ENCODE measurements at regions not wholly inside any gene's neighbourhood (a gene's known extent, or its start where the extent isn't known, plus 50 kb on each side); places are given as distances from the start of the nearest gene placed in this dataset.

DNA sequence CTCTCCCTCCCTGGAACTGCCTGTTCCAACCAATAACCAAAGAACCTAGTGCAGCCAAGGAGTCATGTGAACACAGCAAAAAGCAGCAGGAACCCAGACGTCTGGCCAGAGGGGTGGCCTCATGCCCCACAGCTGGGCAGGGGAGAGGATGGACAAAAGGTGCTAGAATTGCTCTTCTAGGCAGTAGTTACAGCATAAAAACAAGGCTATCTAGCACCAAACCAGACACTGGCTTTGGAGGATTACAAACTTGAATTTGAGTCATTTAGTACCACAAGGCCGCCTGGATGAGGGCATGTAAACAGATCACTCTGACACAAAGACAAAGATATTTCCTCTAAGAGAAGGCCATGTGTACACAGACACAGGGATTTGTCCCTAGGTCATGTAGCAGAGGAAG, 423.3 kb upstream of the MAF start:
- ATAC-seq (replicated peaks), result no peak
- no peak overlapping the region for H3K27ac Mint-ChIP-seq
- no peaks in the 10 kb centered on the region for H3K9me3 Mint-ChIP-seq
- peaks cover 3% of the 10 kb centered on the region for H3K27me3 Mint-ChIP-seq
- H3K36me3 Mint-ChIP-seq (ENCODE audit: low read depth), result no peaks in the 10 kb centered on the region
- H3K4me1 Mint-ChIP-seq, result peaks cover 11% of the 10 kb centered on the region
- no peak overlapping the region for H3K4me3 Mint-ChIP-seq

DNA sequence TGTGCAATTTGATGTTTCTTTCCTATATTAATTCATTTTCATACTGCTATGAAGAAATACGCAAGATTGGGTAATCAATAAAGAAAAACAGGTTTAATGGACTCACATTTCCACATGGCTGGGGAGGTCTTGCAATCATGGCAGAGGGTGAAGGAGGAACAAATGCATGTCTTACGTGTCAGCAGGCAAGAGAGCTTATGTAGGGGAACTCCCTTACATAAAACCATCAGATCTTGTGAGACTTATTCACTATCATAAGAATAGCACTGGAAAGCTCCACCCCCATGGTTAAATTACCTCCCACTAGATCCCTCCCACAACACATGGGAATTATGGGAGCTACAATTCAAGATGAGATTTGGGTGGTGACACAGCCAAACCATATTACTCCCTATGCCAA, 418.9 kb upstream of the MAF start:
- Mint-ChIP-seq H3K27me3 (no peaks in the 10 kb centered on the region), H3K36me3 (ENCODE audit: low read depth) (no peaks in the 10 kb centered on the region), H3K27ac (no peak overlapping the region), H3K4me3 (no peak overlapping the region), H3K4me1 (no peaks in the 10 kb centered on the region), H3K9me3 (no peaks in the 10 kb centered on the region)
- no peak for ATAC-seq (replicated peaks)

DNA sequence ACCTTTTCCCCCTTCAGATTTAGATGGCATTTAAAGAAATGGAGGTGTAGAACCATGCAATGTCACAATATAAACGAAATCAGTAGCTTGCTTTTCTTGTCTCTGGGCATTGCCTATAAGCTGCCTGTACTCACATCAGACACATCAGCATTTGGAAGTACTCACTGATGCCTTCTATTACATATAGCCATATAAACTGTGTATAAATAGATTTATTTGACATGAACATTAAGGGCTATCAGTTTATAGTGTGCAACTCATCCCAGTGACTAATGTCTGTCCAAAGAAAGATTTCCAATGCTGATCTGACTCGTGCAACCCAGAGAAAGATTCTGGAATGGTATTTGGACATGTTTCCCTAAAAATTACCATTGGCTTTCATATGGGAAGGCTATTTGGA, 417.9 kb upstream of the MAF start:
- Mint-ChIP-seq H3K4me3 (no peak overlapping the region), H3K4me1 (no peaks in the 10 kb centered on the region), H3K36me3 (ENCODE audit: low read depth) (no peaks in the 10 kb centered on the region), H3K27ac (no peak overlapping the region), H3K9me3 (no peaks in the 10 kb centered on the region), H3K27me3 (no peaks in the 10 kb centered on the region)
- ATAC-seq (replicated peaks), result no peak

DNA sequence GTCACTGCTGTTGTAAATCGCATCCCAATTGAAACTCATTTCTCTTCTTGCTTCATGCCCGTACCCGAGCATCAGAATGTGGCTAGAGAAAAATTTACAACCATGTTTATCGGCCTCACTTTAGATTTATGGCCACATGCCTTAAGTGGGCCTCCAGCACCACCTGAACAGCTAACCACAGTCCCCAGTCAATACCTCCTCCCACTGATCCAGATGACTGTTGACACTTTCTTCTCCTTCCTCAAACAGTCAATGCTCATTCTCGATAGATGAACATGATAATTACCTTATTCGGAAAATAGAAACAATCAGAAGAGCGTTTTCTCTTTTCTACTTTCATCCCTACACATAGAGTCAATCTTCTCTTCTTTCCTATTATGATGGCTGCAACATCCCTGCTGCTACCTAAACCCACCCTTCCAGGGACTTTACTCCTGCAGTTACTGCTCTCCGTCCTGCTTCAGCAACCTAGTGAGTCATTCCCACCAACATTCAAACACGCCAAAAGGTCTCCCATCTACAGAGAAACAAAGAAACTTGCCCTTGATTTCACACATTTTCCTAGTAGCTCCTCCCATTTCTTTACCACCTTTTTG, 416.3 kb upstream of the MAF start:
- Mint-ChIP-seq H3K4me3 (no peak overlapping the region), H3K27me3 (no peaks in the 10 kb centered on the region), H3K9me3 (no peaks in the 10 kb centered on the region), H3K36me3 (ENCODE audit: low read depth) (no peaks in the 10 kb centered on the region), H3K4me1 (no peaks in the 10 kb centered on the region), H3K27ac (no peak overlapping the region)
- no peak for ATAC-seq (replicated peaks)

DNA sequence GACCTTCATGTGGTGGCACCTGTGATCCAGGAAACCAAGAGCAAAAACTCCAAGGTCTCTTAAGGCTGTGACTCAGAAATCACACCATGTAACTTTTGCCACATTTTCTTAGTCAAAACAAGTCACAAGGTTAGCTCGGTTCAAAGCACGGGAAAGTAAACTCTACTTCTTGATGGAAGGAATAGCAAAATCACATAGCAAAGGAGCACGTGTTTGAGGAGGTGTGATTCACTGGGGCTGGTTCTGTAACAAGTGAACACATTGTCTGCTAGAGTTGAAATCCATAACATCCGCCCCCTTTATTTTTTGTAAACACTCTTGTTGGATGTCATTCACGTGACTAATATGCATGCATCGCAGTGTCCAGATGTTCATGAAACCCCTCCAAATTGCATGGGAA, 415.0 kb upstream of the MAF start:
- H3K4me3 Mint-ChIP-seq, result no peak overlapping the region
- ATAC-seq (replicated peaks), result no peak
- H3K36me3 Mint-ChIP-seq (ENCODE audit: low read depth), result no peaks in the 10 kb centered on the region

DNA sequence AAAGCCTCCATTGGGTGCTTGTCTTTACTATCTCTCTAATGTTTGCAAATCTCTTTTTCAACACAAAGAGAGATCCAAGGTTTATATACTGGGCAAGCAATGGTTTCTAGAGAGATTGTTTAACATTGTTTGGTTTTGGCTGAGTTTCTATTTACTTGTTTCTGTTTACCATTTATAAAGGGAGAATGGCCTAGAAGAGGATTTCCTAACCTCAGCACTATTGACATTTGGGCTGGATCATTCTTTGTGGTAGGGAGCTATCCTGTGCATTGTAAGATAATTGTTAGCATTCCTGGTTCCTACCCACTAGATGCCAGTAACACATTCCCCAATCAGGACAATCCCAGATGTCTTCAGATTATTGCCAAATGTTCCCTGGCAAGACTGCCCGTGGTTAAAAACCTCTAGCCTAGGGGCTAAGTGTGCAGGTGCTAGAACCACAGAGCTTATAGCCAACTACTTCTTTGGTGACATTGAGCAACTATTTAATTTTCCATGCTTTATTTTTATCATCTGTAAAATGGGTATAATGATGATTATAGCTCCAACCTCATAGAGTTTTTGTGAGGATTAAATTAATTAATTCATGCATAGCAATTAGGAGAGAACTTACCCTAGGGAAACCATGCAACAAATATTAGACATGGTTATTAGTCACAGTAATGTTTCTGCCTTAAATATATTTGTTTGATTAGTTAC, 413.9 kb upstream of the MAF start:
- no peaks in the 10 kb centered on the region for H3K9me3 Mint-ChIP-seq
- no peaks in the 10 kb centered on the region for H3K36me3 Mint-ChIP-seq (ENCODE audit: low read depth)
- H3K27me3 Mint-ChIP-seq, result peaks cover 13% of the 10 kb centered on the region
- H3K27ac Mint-ChIP-seq, result no peak overlapping the region
- H3K4me3 Mint-ChIP-seq, result no peak overlapping the region
- ATAC-seq (replicated peaks), result no peak
- no peaks in the 10 kb centered on the region for H3K4me1 Mint-ChIP-seq

More for the DNA sequence above, 415.0 kb upstream of the MAF start:
- H3K9me3 Mint-ChIP-seq, result no peaks in the 10 kb centered on the region
- H3K27ac Mint-ChIP-seq, result no peak overlapping the region
- no peaks in the 10 kb centered on the region for H3K4me1 Mint-ChIP-seq
- peaks cover 7% of the 10 kb centered on the region for H3K27me3 Mint-ChIP-seq

DNA sequence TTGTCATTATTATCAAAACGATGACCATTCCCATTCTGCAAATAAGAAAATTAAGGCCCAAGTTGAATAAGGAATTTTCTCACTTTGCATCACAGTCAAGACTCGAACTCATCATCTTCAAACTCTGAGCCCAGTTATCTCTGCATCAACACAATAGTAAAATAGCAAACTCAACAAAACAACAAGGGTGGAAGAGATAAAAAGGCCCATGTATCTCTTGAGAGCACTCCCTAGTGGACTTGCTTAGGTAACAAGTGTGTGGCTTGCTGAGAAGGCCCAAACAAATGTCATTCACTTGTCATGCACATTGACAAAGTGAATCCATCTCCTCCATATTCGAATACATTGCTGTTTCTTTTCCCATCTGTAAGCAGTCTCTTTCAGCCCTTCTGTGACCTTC, 412.0 kb upstream of the MAF start:
- Mint-ChIP-seq H3K9me3 (no peaks in the 10 kb centered on the region), H3K4me3 (no peak overlapping the region), H3K27me3 (peaks cover 13% of the 10 kb centered on the region), H3K4me1 (no peaks in the 10 kb centered on the region), H3K27ac (no peak overlapping the region), H3K36me3 (ENCODE audit: low read depth) (no peaks in the 10 kb centered on the region)
- ATAC-seq (replicated peaks), result no peak

DNA sequence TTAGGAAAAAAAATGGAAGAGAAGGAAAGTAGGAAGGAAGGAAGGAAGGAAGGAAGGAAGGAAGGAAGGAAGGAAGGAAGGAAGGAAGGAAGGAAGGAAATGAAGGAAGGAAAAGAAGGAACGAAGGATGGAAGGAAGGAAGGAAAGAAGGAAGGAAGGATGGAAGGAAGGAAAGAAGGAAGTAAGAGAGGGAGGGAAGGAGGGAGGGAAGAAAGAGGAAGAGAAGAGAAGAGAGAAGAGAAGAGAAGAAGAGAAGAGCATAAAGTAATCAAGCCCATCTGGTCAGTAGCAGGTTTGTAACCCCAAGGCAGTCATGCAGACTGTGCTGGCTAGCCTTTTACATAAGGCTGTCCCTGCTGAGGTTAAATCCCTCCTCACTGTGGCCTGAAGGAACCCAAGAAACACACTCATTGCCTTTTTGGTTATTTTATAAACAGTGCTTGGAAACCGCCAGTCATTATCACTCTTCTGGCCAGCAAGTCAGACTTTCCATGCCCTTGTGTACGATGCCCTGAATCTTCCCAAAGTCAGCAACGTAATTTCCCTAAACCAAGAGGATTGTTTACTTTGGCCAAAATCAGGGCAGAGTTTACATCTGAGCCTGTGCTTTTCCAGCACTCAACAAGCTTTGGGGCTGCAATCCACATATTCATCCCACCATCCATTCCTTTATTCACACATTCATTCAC, 409.6 kb upstream of the MAF start:
- H3K4me3 Mint-ChIP-seq, result no peak overlapping the region
- H3K27ac Mint-ChIP-seq, result no peak overlapping the region
- peaks cover 13% of the 10 kb centered on the region for H3K27me3 Mint-ChIP-seq
- ATAC-seq (replicated peaks), result no peak
- H3K36me3 Mint-ChIP-seq (ENCODE audit: low read depth), result no peaks in the 10 kb centered on the region
- no peaks in the 10 kb centered on the region for H3K9me3 Mint-ChIP-seq
- no peaks in the 10 kb centered on the region for H3K4me1 Mint-ChIP-seq

DNA sequence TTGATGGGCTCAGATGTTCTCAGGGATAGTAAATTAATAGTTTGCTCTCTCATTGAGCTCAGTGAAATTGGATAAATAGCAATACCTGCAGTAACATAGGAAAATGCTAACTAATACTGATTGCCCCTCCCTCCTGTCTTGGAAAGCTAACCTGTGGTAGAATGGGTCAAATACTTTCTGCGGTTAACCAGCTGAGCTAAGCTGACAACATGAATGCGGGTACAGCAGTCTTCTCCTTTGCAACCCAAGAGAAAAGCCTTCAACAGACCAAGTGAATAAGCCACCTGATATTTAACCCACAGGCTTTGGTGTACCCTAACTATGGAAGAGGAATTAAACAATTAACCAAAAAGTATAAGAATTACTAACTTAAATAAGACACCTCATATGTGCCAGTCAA, 408.3 kb upstream of the MAF start:
- no peak overlapping the region for H3K4me3 Mint-ChIP-seq
- H3K27ac Mint-ChIP-seq, result no peak overlapping the region
- H3K27me3 Mint-ChIP-seq, result peaks cover 17% of the 10 kb centered on the region
- H3K9me3 Mint-ChIP-seq, result no peaks in the 10 kb centered on the region
- no peak for ATAC-seq (replicated peaks)
- no peaks in the 10 kb centered on the region for H3K4me1 Mint-ChIP-seq
- no peaks in the 10 kb centered on the region for H3K36me3 Mint-ChIP-seq (ENCODE audit: low read depth)

DNA sequence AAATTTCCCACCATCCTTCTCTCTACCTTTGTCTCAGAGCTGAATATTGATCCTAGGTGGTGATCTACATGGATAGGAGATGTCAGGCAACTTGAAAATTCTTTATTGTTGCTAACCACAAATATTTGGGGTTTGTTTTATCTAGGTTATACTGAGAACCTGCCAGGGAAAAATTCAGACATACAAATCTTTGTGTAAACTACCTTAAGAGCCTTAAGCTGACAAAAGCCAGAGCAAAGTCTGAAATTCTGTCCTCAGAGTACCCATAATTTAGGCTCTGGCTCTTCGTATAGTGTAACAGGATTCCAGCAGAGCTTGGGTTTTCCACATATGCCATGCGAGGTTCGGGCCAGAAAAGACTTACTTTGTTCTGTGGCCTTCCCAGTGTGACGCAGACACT, 406.7 kb upstream of the MAF start:
- Mint-ChIP-seq H3K27me3 (peaks cover 17% of the 10 kb centered on the region), H3K4me1 (no peaks in the 10 kb centered on the region), H3K9me3 (no peaks in the 10 kb centered on the region)

DNA sequence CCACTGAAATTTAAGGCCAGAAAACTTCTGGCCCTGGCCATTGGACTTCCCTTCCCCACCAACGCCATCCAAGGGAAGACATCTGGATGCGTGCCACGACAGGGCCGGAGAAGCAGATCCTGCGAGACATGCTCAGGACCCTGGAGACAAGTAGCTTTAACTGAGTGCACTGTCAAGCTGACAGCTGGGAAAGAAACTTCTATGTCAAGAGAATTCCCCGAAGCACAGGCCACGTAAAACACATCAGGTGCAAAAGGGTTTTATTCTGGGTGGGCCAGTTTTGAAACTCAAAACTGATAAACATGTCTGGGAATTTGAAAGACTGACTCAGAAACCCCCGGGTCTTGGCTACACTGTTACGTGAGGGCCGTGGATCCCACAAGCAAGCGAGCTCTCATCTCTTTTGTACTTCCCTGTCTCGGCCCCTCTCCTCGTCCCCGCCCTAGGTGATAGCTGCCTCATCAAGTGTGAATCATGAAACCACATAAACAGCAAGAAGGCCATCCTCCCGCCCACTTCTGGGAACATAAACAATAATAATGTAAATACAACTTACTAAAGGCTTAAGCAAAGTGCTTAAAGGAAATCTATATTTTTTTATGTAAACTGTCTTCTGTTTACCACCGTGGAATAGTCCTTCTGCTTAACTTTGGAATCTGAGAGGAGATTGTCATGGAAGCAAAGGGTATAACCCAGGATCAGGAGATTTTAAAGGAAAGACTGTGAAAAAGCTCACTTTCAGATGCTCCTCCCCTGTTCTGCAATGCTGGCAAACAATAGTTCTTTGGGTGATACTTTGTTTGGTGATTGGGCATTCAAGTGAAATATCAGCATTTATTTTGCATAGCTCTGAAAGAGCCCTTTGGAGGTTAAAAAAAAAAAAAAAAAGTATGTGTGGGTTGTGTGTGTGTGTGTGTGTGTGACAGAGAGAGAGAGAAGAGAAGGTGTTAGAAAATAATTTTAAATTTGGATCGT, 406.0 kb upstream of the MAF start:
- Mint-ChIP-seq H3K27ac (no peak overlapping the region), H3K27me3 (peaks cover 15% of the 10 kb centered on the region), H3K4me1 (no peaks in the 10 kb centered on the region), H3K4me3 (no peak overlapping the region), H3K9me3 (no peaks in the 10 kb centered on the region), H3K36me3 (ENCODE audit: low read depth) (no peaks in the 10 kb centered on the region)
- no peak for ATAC-seq (replicated peaks)

More for the DNA sequence above, 406.7 kb upstream of the MAF start:
- Mint-ChIP-seq H3K27ac (no peak overlapping the region), H3K36me3 (ENCODE audit: low read depth) (no peaks in the 10 kb centered on the region), H3K4me3 (no peak overlapping the region)
- ATAC-seq (replicated peaks), result no peak

DNA sequence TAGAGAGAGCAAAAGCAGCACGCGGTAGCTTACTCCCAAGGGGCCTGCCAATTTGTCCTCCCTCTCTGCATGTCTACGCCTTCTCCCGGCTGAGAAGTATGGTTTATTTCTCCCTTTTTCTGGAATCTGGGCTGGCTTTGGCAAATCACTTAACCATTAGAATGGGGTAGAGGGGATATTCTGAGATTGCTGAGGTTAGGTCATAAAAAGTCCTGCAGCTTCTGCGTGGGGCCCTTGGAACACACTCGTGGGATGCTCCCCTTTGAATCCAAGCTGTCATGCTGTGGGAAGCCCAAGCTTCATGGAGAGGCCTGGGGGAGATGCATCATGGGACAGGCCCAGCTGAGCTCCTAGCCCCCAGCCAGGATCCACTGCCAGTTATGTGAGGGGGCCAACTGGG, 403.6 kb upstream of the MAF start:
- Mint-ChIP-seq H3K36me3 (ENCODE audit: low read depth) (no peaks in the 10 kb centered on the region), H3K4me3 (no peak overlapping the region), H3K4me1 (no peaks in the 10 kb centered on the region), H3K27me3 (peaks cover 4% of the 10 kb centered on the region), H3K27ac (no peak overlapping the region), H3K9me3 (no peaks in the 10 kb centered on the region)
- ATAC-seq (replicated peaks), result no peak

DNA sequence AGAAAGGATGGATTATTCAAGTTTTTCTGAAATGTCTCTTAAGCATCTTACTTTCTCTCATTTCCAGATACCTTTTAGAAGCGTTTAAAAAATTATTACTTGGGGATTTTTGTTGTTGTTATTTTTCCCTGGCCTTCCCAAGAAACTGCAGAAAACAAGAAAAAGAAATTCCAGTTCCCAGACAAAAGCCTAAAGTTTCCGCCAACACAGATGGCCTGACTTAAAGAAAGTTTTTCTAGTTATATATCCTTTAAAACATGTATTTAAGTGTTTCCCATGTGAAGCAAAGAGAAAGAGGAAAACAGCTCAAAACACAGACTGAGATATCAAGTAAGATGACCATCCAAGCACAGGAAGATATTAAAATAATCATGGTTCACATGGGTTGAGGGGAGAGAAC, 401.7 kb upstream of the MAF start:
- Mint-ChIP-seq H3K27ac (no peak overlapping the region), H3K27me3 (peaks cover 4% of the 10 kb centered on the region), H3K36me3 (ENCODE audit: low read depth) (no peaks in the 10 kb centered on the region), H3K4me3 (no peak overlapping the region), H3K4me1 (no peaks in the 10 kb centered on the region), H3K9me3 (no peaks in the 10 kb centered on the region)
- no peak for ATAC-seq (replicated peaks)

DNA sequence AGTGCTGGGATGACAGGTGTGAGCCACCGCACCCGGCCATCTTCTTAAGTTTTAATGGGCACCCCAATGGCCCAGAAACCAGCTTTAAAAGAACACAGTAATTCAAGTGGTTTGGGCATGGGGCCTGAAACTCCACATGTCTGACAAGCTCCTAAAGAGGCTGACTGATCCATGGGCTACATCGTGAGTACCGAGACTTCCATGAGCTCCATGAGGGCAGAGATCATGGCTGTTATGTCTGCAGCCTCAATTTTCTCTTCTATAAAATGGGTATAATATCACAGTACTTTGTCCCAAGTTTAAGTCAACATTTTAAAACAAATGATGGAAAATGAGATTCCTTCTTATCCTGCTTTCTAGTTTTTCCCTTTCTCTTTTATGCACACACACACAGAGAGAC, 397.6 kb upstream of the MAF start:
- Mint-ChIP-seq H3K9me3 (peaks cover 3% of the 10 kb centered on the region), H3K27me3 (peaks cover 5% of the 10 kb centered on the region), H3K4me1 (no peaks in the 10 kb centered on the region), H3K4me3 (no peak overlapping the region), H3K27ac (no peak overlapping the region), H3K36me3 (ENCODE audit: low read depth) (no peaks in the 10 kb centered on the region)
- no peak for ATAC-seq (replicated peaks)
